ENCODE measurements at regions not wholly inside any gene's neighbourhood (a gene's known extent, or its start where the extent isn't known, plus 50 kb on each side); places are given as distances from the start of the nearest gene placed in this dataset.

GRCh38 chr12:38154096-38155019 lies 162.2 kb upstream of the ALG10B start:
- TF ChIP-seq CTCF (IDR thresholded peaks at IDR 0.05; ENCODE audit: poor library complexity) (no peak), EZH2 (IDR thresholded peaks at IDR 0.05; ENCODE audit: borderline replicate concordance) (no peak), EZH2phosphoT487 (IDR thresholded peaks at IDR 0.05; ENCODE audit: low read depth, severe bottlenecking, unreplicated experiment) (no peak)
- DNase-seq (ENCODE audit: low spot score) = no peak
- Histone ChIP-seq H3K79me2 (no peaks in the 10 kb centered on the region), H2AFZ (no peak overlapping the region), H3K36me3 (replicated peaks; ENCODE audit: insufficient read depth, low read depth) (no peaks in the 10 kb centered on the region), H4K20me1 (ENCODE audit: insufficient read depth, poor library complexity, severe bottlenecking) (no peaks in the 10 kb centered on the region), H3K4me2 (no peak overlapping the region), H3K27ac (no peak overlapping the region), H3K9me3 (ENCODE audit: low read depth) (no peaks in the 10 kb centered on the region), H3K27me3 (no peaks in the 10 kb centered on the region), H3K9me2 (replicated peaks; ENCODE audit: insufficient read depth) (no peaks in the 10 kb centered on the region), H3K4me1 (ENCODE audit: insufficient read depth) (no peaks in the 10 kb centered on the region), H3K4me3 (no peak overlapping the region)
- 85% methylated on average over 38 of the region's 39 CpGs for WGBS (ENCODE audit: low lambda C conversion rate, missing lambda C conversion rate)

GRCh38 chr12:38155020-38155395 lies 161.6 kb upstream of the ALG10B start:
- Histone ChIP-seq H3K4me3 (no peak overlapping the region), H3K36me3 (replicated peaks; ENCODE audit: insufficient read depth, low read depth) (no peaks in the 10 kb centered on the region), H2AFZ (no peak overlapping the region), H3K4me2 (no peak overlapping the region), H3K27ac (no peak overlapping the region), H3K79me2 (no peaks in the 10 kb centered on the region), H3K27me3 (no peaks in the 10 kb centered on the region), H3K4me1 (ENCODE audit: insufficient read depth) (no peaks in the 10 kb centered on the region), H4K20me1 (ENCODE audit: insufficient read depth, poor library complexity, severe bottlenecking) (no peaks in the 10 kb centered on the region), H3K9me3 (ENCODE audit: low read depth) (no peaks in the 10 kb centered on the region), H3K9me2 (replicated peaks; ENCODE audit: insufficient read depth) (no peaks in the 10 kb centered on the region)
- TF ChIP-seq EZH2phosphoT487 (IDR thresholded peaks at IDR 0.05; ENCODE audit: low read depth, severe bottlenecking, unreplicated experiment) (no peak), CTCF (IDR thresholded peaks at IDR 0.05; ENCODE audit: poor library complexity) (no peak), EZH2 (IDR thresholded peaks at IDR 0.05; ENCODE audit: borderline replicate concordance) (no peak)
- 83% methylated on average over 16 of the region's 16 CpGs for WGBS (ENCODE audit: low lambda C conversion rate, missing lambda C conversion rate)
- DNase-seq (ENCODE audit: low spot score) = no peak

GRCh38 chr12:38155526-38156496 lies 160.8 kb upstream of the ALG10B start:
- DNase-seq (ENCODE audit: low spot score) = no peak
- Histone ChIP-seq H3K27ac (no peak overlapping the region), H3K4me3 (no peak overlapping the region), H3K4me2 (no peak overlapping the region), H3K4me1 (ENCODE audit: insufficient read depth) (no peaks in the 10 kb centered on the region), H4K20me1 (ENCODE audit: insufficient read depth, poor library complexity, severe bottlenecking) (no peaks in the 10 kb centered on the region), H3K27me3 (no peaks in the 10 kb centered on the region), H3K9me2 (replicated peaks; ENCODE audit: insufficient read depth) (no peaks in the 10 kb centered on the region), H3K79me2 (no peaks in the 10 kb centered on the region), H3K9me3 (ENCODE audit: low read depth) (no peaks in the 10 kb centered on the region), H2AFZ (no peak overlapping the region), H3K36me3 (replicated peaks; ENCODE audit: insufficient read depth, low read depth) (no peaks in the 10 kb centered on the region)
- TF ChIP-seq EZH2 (IDR thresholded peaks at IDR 0.05; ENCODE audit: borderline replicate concordance) = no peak
- TF ChIP-seq EZH2phosphoT487 (IDR thresholded peaks at IDR 0.05; ENCODE audit: low read depth, severe bottlenecking, unreplicated experiment) = no peak
- 85% methylated on average over 43 of the region's 52 CpGs for WGBS (ENCODE audit: low lambda C conversion rate, missing lambda C conversion rate)
